GM18861 (cell line): ENCODE measurements at regions not wholly inside any gene's neighbourhood (a gene's known extent, or its start where the extent isn't known, plus 50 kb on each side); places are given as distances from the start of the nearest gene placed in this dataset.
A peak's percentile ranks its signal among the peaks of the same experiment; 100 is the strongest.

ENCODE experiments used
- ATAC-seq: cut with Tn5 transposase; IDR thresholded peaks from one replicate; pipeline ENCODE4 v1.9.1; 2021; ENCODE audit not compliant: unreplicated experiment

GRCh38 chr5:89283728-89284493 lies 400.9 kb upstream of the MEF2C start:
- ATAC-seq: no peak

- no peak for ATAC-seq
These were observed 399.8 kb upstream of the MEF2C start for GRCh38 chr5:89282554-89283510.

DNA sequence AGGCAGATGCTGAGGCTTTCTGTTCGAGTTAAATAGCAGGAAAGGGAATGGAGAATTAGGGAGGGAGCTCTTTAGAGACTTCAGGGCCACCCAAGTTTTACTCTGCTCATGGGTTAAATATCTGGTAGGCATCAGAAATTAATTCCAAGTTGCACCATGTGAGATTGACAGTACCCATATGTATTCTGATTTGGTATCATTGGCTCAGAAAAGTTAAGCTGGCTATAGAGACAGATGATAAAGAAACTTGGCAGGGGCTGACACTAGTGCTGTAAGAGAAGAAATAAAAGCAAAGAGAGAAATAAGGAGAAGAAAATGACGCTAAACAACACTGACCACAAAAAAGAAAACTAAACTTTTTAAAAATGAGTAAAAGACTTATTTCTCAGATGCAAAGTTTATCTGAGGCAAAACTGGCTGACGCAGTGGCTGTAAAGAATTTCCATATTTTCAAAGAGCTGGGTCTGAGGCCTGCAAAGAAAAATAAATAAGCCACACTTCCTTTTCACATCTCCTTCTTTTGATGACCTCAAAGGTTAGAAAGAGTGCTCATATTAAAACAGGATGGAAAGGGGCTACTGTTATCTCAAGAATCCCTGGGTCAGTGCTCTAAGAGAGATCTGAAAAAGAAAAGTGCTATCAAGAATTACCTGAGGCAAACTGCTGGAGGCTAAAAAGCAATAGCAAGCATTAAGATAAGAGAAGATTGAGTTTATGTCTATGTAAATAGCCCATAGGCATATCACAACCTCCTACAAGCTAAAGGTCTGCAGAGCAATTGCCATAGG lies 399.0 kb upstream of the MEF2C start:
- no peak for ATAC-seq

DNA sequence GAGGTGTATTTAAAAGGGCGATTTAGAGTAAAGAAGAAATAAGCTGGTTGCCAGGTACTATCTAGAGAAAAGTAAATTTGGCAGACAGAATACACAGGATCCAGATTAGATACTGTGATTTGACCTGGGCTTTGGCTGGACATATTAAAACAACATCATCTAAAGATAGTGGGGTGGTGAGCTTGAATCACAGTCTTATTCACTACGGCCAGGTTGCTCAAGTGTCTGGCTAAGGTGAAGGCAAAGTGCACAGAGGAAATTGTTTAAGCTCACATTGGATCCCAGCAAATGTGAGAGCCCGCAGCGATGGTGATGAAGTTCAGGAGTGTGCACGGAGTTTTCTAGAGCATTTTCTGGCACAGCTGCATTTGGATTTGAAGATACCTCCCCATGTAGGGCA lies 398.2 kb upstream of the MEF2C start:
- ATAC-seq: no peak

DNA sequence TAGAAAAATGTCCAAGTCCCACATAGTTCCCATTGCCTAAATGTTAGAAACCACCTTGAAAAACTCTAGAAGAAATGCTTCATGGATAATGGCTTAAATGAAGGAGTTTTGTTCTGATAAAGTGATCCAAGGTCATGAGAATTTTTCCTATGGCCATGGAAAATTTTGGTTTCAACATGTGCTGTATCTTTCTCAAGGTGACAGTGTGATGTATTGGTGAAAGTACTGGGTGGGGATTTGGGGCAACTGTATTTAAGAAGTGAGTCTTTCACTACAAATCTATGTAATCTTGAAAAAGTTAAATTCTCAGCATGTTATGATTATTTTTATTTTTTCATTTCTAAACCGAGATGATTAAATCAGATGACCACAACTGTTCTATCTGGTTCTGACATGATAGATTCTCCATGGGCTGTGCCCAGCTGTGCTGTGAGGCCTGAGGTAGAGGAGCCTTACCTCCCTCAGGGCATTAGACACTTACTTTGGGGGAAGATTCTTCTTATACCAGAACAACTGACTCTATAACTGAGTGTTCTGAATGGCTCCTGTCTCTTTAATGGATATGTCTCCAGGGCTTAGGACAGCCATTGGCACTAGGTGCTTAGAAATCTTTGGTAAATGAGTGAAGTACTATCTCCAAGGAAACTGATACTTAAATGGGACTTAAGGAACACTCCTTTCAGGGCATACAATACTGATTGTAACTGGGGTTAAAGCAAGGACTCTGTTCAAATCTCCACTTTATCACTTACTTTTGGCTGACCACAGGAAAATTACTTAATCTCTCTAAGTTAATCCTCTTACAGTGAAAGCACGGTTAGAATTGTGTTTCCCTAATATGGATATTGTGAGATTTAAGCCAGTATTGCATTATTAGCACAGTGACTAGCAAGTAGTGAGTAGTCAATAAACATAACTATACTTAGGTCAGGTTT lies 397.4 kb upstream of the MEF2C start:
- no peak for ATAC-seq

DNA sequence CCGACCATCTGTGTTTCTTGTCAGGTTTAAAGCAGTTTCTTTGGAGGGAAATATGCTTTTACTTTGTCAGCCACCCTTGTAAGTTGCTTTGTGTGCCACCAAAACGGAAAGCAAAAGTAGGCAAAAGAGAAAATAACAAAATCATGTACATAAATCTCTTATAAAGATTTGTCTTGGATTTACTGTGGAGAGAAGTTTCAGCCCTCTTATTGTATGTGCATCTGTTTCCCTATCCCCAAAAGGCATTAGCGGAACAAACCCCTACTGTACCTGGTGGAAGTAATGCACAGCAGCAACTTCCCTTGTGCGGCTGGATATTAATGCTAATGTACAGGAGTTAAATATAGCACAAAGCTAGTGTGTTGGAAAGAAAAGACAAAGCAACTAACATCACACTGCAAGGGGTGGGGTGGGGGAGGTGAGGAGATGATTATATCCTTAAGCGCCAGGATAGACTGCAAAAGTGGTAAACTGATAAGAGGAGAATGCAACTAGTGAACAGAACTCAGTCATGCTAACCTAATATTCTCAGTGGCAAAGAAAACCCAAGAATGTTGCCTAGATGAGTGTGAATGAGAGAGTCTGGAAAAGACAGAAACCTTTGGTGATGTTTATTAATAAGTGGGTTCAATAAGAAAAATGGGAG lies 396.5 kb upstream of the MEF2C start:
- no peak for ATAC-seq

- peak; percentile 40 for ATAC-seq
These were observed 394.8 kb upstream of the MEF2C start for GRCh38 chr5:89277816-89278215.

- no peak for ATAC-seq
These were observed 393.8 kb upstream of the MEF2C start for GRCh38 chr5:89276566-89277305.

DNA sequence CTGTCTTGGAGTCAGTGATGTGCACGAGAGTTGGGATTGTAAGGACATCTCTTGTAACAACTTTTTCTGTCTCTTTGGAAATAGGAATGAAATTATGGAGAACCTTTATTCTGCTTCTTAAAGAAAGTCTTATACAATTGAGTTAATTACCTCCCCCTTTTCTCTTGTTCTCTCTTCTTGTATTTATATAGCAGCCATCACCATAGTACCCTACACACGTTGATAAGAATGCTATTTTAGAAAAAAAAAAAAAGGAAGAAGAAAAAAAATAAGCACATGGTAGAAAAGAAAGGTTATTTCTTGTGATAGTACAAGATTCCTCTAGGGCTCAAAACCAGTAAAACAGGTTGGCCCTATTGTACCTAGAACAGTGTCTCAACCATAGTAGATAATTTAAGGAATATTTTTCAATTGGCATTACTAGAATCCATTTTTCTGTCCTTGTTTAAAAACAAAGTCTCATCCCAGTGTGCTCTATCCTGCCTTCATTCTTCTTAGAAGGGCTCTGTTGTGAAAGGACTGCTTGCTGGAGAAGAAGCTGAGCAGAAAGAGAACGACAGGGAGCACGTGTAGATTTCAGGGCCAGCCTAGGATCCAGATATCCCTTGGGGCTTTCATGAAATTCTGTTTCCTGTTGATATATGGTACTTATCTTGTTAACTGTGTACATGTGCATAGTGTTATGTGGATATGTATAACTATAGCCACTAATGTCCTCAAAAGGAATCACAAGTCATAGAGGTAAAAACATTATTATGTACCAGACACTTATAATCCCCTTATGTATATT lies 392.3 kb upstream of the MEF2C start:
- no peak for ATAC-seq

GRCh38 chr5:89273289-89273688 lies 390.3 kb upstream of the MEF2C start:
- no peak for ATAC-seq

DNA sequence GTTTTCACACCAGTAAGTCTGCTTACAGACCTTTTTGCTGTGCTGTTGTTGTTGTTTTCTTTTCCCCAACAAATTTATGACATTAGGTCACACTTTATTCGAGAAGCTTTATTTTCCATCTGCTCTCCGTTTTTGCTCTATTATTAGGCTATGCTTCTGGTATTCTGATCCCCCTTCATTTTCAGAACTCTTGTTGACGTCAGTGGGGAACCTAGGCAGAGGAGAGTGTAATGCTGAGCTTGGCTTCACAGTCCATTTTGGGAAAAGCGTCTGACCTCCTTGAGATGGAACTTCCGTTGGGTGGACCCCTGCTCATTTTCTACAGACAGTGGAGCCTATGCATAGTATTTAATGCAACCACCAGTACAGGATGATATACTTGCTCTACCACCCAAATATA lies 387.9 kb upstream of the MEF2C start:
- no peak for ATAC-seq

DNA sequence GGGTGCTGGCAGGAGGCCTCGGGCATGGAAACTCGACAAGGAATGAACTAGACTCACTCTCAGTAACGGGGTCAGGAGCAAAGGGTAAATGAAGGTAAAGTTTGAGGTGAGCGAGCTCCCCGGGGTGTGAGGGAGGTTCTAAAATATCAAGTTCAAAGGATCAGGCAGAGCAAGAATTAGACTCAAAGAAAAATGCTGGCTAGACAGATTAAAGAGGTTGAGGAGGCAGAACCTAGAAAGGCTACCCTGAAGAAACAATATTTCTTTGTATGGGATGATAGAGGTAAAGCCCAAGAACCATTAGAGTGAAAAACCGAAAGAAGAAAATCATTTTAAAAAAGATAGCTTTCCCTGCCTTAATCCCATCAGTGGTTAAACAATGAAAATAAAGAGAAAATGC lies 386.7 kb upstream of the MEF2C start:
- ATAC-seq: no peak

DNA sequence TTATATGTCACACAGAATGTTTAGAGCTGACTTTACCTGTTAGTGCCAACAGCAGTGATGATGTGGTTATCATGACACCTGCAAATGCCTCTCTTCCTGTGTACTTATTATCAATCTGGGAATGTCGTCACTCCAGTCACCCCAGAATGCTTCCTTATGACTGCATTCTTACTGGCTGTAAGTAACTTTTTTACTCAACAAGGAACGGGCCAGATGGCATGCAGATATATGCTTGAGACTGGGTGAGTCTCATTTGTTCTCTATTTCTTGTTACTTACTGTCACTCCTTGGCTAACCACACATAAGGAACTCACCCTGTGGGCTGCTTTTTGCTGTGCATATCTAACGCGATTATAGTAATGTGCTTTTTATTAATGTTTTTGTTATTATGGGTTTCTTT lies 385.5 kb upstream of the MEF2C start:
- no peak for ATAC-seq

GRCh38 chr5:89267788-89268187 lies 384.8 kb upstream of the MEF2C start:
- ATAC-seq: no peak

DNA sequence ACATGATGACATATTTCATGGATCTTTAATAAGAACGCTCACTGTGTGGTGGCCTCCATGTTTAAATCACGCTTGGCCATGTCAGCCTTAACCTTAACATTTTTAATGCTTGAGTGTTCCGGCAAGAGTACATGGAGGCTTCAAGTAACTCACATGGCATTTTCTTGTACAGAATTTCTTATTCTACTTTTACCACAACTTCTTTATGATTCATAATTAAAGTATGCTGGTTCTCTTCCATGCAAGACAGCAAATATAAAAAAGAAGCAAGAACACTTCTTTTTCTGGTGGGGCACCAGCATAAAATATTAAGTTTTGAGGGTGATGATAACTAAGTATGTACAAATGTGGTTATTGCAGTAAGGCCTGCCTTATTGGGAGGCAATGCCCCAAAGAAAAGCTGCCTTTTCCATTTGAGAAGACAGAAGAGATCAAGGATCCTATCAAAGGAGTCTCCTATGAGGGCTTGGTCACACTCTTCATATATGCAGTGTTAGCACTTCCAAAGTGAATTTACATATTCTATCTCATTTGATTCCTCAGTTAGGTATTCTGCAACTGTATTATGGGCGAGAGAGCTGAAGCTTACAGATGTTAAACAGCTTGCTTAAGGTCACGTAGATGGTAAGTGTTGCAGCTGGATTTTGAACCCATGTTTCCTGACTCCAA lies 382.7 kb upstream of the MEF2C start:
- no peak for ATAC-seq

DNA sequence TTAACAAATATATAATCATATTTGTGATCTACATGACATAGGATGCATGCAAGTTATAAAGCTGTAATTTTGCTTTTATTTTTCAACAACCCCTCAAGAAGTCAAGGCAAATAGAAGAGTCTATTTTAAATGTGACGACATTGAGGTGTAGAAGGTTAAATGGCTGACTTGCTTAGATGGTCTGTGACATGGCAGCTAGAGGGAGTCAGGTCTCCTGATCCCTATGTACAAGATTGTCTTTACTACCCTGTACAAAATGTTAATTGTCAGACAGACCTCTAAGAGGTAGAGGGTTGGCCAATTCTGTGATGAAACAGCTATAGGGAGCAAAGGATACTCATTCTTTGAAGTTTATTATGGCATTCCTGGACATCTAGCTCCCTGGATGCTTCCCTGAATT lies 380.9 kb upstream of the MEF2C start:
- no peak for ATAC-seq

- ATAC-seq: no peak
These were observed 379.0 kb upstream of the MEF2C start for GRCh38 chr5:89262030-89262429.

- ATAC-seq: no peak
These were observed 377.3 kb upstream of the MEF2C start for GRCh38 chr5:89260254-89260653.
